HG02678 (cell line): ENCODE measurements at regions not wholly inside any gene's neighbourhood (a gene's known extent, or its start where the extent isn't known, plus 50 kb on each side); places are given as distances from the start of the nearest gene placed in this dataset.

Source experiments
- ATAC-seq: cut with Tn5 transposase; IDR thresholded peaks from one replicate; pipeline ENCODE4 v1.9.1; 2021; ENCODE audit warnings: mild to moderate bottlenecking, moderate library complexity; ENCODE audit not compliant: unreplicated experiment

DNA sequence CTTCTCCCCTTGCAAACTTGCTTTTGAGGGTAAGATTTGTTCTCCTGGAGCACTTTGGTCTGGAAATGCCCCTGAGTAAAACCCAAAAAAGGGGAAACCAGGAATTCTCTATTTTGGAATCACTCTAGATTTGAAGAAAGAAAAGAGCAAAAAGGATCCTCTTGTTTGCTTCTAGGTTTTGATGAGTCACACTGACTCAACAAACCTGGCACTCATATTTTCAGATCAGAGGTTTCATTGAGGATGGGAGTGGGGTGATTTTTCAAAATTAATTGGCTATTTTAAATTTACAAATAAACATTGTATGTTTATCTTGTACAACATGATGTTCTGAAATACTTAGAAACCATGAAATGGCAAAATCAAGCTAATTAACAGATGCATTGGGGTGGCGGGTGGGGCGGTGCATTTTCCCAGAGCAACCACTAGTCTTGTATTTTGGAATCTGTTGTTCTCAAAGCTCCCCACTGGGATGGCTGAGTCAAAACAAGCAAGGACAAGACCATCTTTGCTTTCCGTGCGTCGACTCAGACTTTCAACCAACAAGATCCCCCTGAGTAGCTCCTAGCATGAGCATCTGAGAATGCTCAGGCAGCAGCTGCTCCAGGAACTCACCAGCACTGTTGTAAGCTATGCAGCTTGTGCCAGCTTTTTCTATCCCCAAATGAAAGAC lies 451.4 kb downstream of the WDR72 start:
- no peak for ATAC-seq

DNA sequence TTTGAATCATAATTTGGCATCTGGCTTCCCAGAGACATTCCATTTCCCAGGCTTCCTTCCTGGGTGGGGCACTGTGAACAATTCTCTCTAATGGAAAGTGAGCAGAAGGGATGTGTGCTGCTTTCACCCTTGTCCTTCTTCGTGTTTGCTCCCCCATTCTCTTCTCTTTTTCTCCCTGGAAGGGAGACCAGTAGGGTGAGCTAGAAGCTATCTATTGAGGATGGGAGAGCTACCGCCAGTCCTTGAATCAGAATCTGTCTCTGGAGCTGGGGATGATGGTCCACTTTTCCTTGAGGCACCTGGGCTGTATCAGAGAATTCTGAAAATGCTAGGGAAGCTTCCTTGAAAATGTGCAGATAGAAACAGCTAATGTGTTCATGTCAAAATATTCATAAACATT lies 453.9 kb downstream of the WDR72 start:
- ATAC-seq = no peak

DNA sequence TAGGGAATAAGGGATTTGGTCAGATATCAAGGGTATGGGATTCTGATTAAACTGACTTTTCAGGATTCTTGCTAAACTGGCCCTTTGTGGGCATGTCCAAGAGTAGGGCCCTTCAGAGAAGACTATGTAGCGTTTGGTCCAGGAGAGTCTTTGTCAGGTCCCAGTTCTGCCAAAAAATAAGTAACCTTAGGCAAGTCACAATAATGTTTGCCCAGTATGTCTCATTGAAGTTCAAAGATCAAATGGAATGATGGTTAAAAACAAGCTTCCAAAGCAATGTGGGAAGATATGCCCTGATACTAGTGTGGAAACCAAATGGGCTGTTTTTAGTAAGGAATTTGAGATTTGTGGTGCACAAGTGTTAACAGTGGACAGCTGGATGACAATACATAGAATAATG lies 454.4 kb downstream of the WDR72 start:
- no peak for ATAC-seq

DNA sequence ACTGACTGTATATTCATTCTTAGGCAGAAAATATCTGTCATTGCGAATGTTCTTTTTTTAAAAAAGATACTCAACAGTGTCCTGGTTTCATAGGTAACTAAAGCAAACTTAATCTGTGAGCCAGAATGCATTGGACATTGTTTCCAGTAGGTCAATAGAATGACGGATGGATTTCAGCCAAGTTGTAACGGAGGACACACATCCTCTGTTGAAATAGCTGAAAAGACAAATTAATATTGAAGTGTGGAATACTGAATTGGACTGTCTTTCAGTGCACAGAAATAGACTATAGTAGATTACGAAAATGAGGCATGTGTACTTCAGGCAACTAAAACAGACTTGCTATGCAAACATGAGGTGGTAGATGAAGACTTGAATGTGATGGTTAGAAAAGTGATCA lies 461.6 kb downstream of the WDR72 start:
- no peak for ATAC-seq

DNA sequence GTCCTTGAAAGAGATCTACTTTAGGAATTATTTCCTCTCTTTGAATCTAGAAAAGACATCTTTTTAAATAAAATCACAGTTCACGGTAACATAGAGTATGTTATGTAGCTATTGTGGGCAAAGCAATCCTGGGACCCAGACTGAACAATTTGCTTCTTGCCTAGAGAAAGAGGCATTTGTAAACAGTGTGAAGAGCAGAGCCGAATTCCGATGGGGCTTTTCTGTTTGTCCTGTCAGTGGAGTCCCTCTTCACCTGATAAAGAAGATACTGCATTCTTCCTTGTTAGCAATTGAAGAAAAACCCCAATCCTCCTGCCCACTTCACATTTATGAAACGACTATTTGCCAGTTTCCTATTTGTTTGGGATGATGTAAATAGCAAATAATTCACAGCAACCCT lies 462.9 kb downstream of the WDR72 start:
- ATAC-seq = no peak

DNA sequence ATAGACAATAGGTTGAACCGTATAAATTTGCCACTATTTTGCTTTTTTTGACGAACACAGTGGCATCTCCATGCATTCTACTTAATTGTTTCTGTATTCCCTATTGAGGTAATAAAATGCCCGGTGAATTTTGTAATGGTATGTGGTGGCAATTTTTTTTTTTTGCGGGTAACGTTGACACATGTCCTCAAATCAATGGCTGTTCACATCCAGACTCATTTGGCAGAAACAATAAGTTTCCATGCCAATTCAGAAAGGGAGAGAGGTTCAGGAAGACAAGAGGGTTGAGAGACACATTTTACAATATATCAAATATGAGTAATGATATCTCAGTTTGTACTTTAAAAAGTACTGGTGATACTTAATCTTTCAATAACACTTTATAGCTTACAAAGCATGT lies 463.9 kb downstream of the WDR72 start:
- no peak for ATAC-seq

DNA sequence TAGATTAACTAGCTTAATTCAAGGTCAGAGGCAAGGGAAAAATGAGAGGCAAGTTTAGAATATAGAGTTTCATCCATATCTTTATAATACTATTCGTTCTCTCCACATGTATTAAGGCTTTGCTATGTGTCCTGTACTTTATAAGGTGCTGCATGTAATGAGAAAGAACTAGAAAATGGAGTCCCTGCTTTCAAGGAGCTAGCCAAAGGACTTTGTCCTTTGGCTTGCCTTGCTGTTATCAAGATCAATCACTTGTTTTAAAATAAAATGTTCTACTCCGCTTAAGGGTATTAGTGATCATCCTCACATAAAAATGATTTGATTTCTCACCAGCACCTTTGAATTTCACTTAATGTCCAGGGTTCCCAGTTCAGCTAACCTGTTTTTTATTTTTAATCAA lies 470.9 kb downstream of the WDR72 start:
- no peak for ATAC-seq

DNA sequence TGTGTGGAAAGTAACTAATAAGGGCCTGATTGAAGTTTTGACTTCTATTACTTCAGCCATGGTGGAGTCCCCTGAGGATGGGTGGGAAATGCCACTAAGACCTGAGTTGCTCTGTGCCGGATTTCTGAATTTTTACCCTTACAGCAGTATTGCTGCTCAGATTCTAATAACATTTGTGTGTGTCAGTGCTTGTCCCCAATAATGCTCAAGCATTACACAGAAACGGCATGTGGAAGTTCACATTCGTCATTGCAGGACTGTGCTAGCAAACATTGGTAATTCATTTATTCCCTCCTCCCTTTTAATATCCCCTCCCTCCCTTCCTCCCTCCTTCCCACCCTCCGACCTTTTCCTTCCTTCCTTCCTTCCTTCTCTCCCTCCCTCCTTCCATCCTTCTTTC lies 484.5 kb upstream of the ONECUT1 start:
- no peak for ATAC-seq

DNA sequence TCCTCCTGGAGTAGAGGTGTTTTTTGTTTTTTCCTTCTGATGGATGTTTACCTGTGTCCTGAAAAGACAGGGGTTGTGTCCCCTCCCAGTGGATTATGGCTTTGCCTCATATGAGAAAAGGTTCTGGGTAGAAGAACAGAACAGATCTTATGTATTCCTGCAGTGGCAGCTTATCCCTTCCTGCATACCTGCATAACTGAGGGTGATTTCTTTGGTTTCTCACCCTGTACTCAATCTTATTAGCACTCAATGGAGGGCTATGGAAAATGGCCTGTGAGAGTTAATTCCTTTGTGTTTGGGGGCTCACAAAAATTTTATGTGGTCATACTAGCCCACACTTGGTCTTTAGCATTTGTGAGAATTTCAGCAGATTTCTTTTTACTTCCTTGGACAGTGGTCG lies 482.0 kb upstream of the ONECUT1 start:
- no peak for ATAC-seq

DNA sequence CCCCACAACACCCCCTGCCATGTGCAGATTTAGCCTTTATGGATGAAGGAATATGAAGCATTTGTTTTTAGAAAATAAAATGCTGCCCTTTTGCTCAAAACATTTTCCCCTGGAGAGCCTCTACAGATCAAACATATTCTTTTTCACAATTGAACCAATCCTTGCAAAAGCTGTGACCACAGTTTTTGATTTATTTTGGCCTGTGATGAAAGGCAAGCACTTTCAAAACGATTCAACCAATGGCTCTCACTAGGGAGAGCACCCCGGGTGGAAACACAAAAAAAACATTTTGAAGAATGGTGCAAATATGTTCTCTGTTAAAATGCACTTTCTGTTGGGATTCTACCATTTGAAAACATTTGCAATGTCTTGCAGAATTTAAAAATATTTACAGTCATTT lies 476.0 kb upstream of the ONECUT1 start:
- ATAC-seq = no peak

DNA sequence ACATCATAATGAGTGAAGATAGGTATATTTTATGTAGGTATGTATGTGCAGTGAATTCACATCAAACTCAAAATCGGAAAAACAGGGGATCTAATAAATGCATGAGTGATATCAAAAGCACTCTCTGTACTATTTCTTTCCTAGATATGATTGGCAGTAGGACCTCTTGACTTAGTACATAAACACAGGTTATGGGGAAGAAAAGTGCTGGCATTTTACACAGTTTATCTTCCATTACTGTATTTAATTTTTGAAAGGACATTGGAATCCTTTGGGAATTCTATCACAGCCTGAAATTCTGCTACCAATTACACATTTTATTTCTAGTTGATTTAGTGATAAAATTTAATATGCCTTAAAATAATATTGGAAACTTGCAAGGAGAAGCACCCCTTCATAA lies 470.5 kb upstream of the ONECUT1 start:
- ATAC-seq = no peak

DNA sequence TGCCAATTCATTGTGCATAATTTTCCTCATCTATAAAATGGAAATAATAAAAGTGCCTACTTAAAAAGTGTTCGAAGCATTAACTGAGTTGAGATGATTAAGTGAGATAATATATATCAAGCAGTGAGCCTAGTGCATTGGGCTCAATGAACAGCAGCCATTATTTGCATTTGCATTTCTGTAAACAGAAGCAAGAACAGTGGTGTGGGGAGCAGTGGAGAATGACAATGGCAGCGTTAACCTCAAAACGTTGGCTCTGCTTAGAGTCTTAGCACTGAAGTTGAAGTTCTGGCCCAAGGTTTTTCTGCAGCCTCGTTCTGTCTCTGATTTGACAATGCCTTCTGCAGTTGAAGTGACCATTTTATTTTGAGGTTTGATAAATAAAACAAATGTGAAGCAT lies 466.3 kb upstream of the ONECUT1 start:
- ATAC-seq = no peak

DNA sequence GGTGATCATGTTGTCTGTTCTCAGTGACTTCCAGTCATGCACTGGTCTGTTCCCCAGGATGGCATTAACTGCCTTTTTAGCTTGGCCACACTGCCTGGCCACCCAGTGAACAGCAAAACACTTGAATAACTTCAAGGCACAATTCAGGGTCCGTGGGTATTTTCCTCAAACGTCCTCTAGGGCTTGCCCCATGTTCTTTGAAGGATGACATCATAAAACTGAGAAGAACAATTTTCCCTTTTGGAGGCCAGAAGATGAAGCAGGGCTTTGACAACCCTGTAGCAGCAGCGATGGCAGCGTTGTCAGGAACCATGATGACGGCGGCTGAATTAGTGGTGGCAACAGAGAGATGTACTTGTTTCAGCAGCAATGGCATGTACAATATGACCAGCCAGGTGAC lies 465.9 kb upstream of the ONECUT1 start:
- ATAC-seq = no peak

DNA sequence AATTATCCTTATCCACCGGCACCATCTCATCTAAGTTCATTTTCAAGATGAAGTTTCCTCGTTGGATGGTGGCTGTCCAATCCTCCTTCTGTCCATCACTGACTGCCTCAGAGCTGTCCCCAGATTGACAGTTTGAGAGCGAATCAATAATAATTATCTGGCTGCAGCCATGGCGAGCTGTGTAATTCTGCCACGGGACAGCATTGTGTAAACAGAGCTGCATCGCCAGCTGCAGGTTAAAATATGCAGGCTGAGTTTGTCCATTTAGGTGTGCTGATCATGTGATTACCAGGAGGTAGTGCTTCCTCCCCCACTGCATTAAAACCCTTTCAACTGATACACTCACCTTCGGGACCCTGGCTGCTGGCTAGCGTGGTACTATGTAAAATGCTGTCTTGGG lies 461.9 kb upstream of the ONECUT1 start:
- no peak for ATAC-seq

DNA sequence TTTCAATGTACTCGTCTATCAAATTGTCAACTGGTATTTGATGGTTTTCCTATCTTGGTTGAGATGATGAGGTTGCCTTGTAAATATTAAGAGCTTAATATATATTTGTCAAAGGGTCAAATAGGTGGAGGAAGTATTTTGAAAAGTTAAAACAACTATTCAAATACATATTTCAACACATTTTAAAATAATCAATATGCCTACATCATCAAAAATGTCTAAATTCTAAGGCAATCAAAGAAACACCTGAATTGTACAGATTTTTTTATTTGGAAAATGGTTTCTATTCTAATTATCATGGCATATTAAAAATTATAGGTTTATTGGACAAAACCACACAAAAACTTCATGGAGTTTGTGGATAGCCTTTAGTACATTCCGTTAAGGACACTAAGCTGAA lies 461.4 kb upstream of the ONECUT1 start:
- no peak for ATAC-seq

DNA sequence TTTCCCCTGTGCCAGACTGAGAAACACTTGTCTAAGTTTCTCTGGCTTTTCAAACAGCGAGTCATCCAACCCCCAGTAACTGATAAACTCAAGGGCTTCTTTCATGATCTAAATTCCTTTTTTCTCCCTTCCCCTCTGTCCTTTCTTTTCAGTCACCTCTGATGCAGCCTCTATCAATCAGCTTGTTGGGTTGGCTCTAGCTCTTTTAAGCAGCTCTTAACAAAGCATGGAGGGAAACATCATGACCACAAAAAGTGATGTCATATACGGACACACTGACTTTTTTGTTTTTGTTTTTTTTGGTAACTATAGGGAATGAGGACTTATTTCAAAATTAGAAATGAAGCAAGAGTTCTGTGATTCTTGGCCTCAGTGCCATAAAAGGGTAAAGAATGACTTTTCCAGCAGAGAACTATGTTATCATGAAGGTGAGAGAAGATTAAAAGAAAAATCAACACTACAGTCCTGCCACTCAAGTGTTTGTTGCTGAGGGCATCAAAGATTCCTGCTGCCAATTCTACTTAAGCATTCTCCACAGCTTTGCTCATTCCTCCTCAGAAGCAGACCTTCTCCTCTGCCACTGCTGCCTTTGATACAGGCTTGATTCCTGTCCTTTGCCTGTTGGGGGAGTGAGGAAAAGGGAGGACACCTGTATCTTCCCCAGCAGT lies 457.0 kb upstream of the ONECUT1 start:
- no peak for ATAC-seq

DNA sequence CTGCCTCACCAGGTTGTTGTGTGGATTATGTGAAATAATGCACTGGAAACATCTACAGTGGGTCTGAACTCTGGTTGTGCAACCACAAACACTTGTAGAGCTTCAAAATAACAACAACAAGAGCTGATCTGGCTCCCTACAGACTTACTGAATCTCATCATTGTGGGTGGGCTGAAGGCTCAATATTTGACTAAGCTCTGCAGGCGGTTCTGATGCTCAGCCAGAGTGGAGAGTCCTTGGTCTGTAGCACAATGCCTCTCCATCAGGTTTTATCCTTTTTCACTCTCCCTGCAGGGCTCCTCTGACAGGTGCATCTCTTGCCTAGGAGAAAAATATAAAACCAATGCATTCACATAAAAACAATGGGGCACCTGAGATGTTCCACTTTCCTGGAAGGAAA lies 456.3 kb upstream of the ONECUT1 start:
- ATAC-seq = no peak

DNA sequence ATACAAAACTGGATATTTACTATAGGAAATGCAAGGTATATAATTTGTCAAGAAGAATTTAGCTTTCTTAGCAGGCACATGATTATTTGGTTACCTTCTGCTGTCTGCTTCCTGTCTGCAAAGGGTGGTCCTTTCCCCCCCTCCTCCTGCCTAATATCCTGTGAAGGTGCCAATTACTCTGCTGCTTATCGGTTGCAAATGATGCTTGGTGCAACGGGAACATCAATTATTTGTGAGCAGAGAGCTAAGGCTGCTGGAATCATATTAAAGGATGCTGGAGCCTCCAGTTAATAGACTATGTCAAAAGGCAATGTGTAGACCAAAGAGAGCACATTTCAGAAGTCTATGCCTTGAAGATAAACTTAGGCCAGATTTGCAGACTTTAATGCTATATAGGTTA lies 443.7 kb upstream of the ONECUT1 start:
- no peak for ATAC-seq

DNA sequence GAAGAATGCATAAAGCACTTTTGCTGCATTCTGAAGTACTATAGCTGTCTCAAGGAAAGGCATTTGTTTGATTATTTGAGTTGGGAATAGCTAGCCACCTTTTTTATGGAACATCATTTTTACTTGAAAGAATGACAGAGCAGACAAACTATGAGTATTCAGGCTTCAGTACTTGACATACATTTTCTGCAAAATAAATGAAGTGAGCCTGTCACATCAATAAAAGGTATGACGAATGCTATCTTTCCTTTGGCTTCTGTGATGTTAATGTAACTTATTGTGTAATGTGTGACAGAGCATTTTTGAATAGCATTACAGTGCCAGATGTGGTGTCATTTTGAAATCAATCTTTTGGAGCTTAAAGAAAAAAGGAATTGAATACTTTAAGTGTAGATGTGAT lies 440.3 kb upstream of the ONECUT1 start:
- ATAC-seq = no peak

DNA sequence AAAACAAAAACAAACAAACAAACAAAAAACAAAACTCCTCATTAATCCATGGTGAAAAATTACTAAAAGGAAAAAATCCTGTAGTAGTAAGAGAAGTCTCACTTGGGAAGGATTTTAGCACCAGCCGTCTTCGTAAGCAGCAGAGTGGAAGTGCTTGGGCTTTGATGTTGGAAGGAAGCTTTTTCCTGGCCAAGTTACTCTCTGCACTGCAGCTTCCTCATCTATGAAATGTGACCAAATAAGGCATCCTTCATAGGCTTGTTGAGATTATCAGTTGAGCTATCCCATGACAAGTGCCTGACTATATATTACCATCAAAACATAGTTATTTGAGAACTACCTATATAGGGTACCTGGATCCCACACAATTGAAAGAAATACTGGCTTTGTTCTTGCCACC lies 436.4 kb upstream of the ONECUT1 start:
- no peak for ATAC-seq

DNA sequence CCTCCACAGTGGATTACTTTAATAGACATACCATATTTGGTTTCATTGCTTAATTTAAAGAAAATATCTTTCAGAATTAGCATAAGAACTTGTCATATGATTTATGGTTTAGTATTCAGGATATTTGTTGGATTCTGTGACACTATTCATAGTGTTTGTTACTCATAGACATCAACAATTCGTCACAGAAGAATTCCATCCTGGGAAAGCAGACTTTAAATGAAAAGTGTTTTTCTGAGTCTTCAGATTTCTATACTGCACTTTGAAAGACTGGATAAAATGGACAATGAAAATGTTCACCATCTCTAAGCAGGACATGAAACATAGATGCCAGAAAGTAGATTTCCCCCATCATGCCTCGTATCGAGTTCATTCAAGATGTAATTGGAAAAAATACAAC lies 435.6 kb upstream of the ONECUT1 start:
- ATAC-seq = no peak

DNA sequence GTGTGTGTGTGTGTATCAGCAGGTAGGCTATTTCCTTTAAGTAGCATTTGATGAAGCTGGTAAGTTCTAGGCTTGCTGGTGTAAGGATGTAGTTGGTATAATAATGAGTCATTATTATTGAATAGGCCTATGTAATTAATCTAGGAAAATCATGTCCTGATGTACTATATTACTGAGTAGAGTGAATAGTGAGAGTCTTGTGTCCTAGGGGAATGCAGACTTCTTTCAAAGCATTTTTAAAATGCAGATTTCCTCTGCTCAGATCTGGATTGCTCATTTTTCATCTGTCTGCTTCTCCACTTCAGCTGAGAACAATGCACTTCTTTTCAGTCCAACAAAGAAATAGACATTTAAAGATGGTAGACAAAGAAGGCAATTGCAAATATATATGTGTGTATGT lies 434.2 kb upstream of the ONECUT1 start:
- no peak for ATAC-seq

DNA sequence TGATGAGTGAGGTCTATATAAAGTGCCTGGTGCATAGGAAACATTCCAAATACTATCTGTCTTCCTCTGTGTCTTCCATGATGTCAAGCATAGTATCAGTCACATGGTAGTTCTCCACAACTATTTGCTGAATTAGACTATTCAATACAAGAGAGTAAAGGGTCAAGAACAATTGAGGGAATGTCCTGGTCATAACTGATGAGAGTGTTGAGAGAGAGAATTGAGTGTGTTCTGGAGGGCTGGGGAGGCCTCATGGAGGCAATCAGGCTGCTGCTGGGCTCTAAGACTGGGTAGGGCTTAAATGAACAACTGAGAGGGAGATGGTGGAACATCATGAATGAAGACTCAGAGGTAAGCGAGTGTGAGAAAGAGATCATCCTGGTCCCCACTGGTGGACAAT lies 433.7 kb upstream of the ONECUT1 start:
- ATAC-seq = no peak
